Ovary (tissue), 7 donors: ENCODE measurements at regions not wholly inside any gene's neighbourhood (a gene's known extent, or its start where the extent isn't known, plus 50 kb on each side); places are given as distances from the start of the nearest gene placed in this dataset.

Experiments used
- DNase-seq, 5 donors: peaks; one replicate each; pipeline ENCODE4 v3.0.0-alpha.2; 2019 to 2020
- H3K27ac ChIP-seq, 2 donors: fragments of 200-600 bp; one replicate each; pipeline versions ENCODE4 v1.5.1 to v1.8.0; 2019 to 2022
- H3K27me3 ChIP-seq: fragments of 200-600 bp; one replicate; pipeline ENCODE4 v1.8.0; 2022
- H3K36me3 ChIP-seq: fragments of 200-600 bp; sonication (generic); one replicate; pipeline ENCODE4 v1.5.1; 2019
- H3K4me1 ChIP-seq: one replicate; pipeline ENCODE4 v1.8.1; 2013; ENCODE audit warnings: mild to moderate bottlenecking, moderate library complexity; ENCODE audit not compliant: insufficient read depth
- H3K4me3 ChIP-seq: fragments of 200-600 bp; sonication (generic); one replicate; pipeline ENCODE4 v1.5.1; 2017
- H3K9me3 ChIP-seq, 2 donors: fragments of 200-600 bp in 1 of 2; sonication (generic) in 1 of 2; one replicate each; pipeline versions ENCODE4 v1.5.1 to v1.8.1; 2013 to 2019; ENCODE audit warnings: mild to moderate bottlenecking in 1 of 2, moderate library complexity in 1 of 2
- EP300 ChIP-seq: sonication (generic); formaldehyde crosslinking; IDR thresholded peaks from one replicate; pipeline ENCODE4 v1.6.1; 2017; ENCODE audit warnings: antibody characterized with exemption
- POLR2A ChIP-seq: fragments of 450-650 bp; IDR thresholded peaks from one replicate; pipeline ENCODE4 v1.6.1; 2017; ENCODE audit warnings: antibody characterized with exemption, mild to moderate bottlenecking, moderate library complexity
- WGBS, 3 donors: extraction: QIAGEN DNeasy Blood & Tissue Kit in 1 of 3; methylation state at CpG; one replicate each; pipeline versions ENCODE4 v1.1.5 to v1.1.7; 2013 to 2017; 5-methylcytosine and 5-hydroxymethylcytosine counted together
- intact Hi-C, 4 donors: fragments of 100-400 bp; cut with DNase I; formaldehyde crosslinking; loops; one replicate each; pipeline versions ENCODE4 v1.11.0 to v1.15.1; 2022 to 2023
- TF ChIP-seq, protein P1 (sequence below), 3 donors: fragments of 450-650 bp in 2 of 3; fragments of 200-600 bp in 1 of 3; IDR thresholded peaks; one replicate each; pipeline versions ENCODE4 v1.5.1 to v1.8.0; 2016 to 2022; ENCODE audit warnings: antibody characterized with exemption in 3 of 3, mild to moderate bottlenecking in 1 of 3
- donor health status: DM: no; HTN: no; CAD: no; lungs with moderate emphysema.
- donor health status: DM: no; HTN: no; CAD: no.
- donor health status: Bipolar disorder and iron deficiency.
- donor health status: DM: no; HTN: no; CAD: no.
- donor health status: DM: yes; HTN: yes; CAD: no.

GRCh38 chr7:157076466-157076865, 62.3 kb upstream of the UBE3C start:
- Histone ChIP-seq H3K27me3 (no peaks in the 10 kb centered on the region), H3K27ac (no peak overlapping the region), H3K9me3 (peaks cover 0 to 4% of the 10 kb centered on the region in 2 donors), H3K4me1 (no peaks in the 10 kb centered on the region), H3K4me3 (no peak overlapping the region), H3K36me3 (no peaks in the 10 kb centered on the region)
- TF ChIP-seq, protein P1, sequence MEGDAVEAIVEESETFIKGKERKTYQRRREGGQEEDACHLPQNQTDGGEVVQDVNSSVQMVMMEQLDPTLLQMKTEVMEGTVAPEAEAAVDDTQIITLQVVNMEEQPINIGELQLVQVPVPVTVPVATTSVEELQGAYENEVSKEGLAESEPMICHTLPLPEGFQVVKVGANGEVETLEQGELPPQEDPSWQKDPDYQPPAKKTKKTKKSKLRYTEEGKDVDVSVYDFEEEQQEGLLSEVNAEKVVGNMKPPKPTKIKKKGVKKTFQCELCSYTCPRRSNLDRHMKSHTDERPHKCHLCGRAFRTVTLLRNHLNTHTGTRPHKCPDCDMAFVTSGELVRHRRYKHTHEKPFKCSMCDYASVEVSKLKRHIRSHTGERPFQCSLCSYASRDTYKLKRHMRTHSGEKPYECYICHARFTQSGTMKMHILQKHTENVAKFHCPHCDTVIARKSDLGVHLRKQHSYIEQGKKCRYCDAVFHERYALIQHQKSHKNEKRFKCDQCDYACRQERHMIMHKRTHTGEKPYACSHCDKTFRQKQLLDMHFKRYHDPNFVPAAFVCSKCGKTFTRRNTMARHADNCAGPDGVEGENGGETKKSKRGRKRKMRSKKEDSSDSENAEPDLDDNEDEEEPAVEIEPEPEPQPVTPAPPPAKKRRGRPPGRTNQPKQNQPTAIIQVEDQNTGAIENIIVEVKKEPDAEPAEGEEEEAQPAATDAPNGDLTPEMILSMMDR (IDR thresholded peaks at IDR 0.05): no peak
- TF ChIP-seq POLR2A: no peak
- no peak for TF ChIP-seq EP300
- 84 to 91% (median 86%) methylated on average over 6 of the region's 6 CpGs for WGBS, 3 donors
- intact Hi-C loops: no loop called here
- DNase-seq: no peak

- TF ChIP-seq POLR2A: no peak
- Histone ChIP-seq H3K27me3 (no peaks in the 10 kb centered on the region), H3K9me3 (peaks cover 0 to under 1% of the 10 kb centered on the region in 2 donors), H3K4me1 (no peaks in the 10 kb centered on the region), H3K4me3 (no peak overlapping the region), H3K36me3 (no peaks in the 10 kb centered on the region), H3K27ac (no peak overlapping the region)
- intact Hi-C loops: no loop called here
- WGBS, 3 donors: 68 to 71% (median 69%) methylated on average over 11 of the region's 11 CpGs
- no peak for DNase-seq
Measured at GRCh38 chr7:157077021-157077420, 61.7 kb upstream of the UBE3C start.

DNA sequence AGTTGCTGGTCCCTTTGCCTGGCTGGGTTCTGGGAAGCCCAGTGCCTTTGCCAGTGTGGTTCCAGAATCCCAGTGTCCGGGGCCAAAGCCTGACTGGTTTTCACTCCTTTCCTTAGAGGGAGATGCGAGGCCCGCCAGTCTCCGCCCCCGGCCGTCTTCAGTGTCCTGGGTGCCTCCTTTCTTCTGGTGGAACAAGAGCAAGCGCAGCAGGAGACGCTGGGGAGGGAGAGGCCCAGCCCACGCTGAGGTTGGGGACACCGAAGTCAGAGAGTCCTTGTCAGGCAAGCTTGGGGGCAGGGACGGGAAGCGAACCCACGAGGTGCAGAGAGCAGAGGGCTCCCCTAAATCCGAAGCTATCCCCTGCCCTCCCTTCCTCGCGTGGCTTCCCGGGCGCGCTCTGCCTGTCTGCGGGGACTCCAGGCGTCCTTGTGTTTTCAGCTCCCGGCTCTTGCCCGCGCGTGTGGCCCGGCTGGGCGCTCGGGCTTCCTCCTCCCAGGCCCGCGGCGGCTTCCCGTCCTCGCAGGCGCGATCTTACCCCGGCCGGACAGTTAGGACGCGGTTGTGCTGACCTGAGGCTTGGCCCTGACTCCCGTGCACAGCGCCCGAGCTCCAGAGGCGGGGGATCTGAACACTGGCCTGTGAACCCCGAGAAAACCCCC, 60.6 kb upstream of the UBE3C start:
- Histone ChIP-seq H3K36me3 (no peaks in the 10 kb centered on the region), H3K27me3 (no peaks in the 10 kb centered on the region), H3K27ac (no peak overlapping the region), H3K4me1 (no peaks in the 10 kb centered on the region), H3K9me3 (no peaks in the 10 kb centered on the region), H3K4me3 (no peak overlapping the region)
- no peak for TF ChIP-seq POLR2A
- TF ChIP-seq, protein P1 (IDR thresholded peaks at IDR 0.05): no peak
- TF ChIP-seq EP300: no peak
- WGBS, 3 donors: 4 to 8% (median 4%) methylated on average over 43 to 44 of the region's 44 CpGs
- no peak for DNase-seq
- intact Hi-C loops: no loop called here

DNA sequence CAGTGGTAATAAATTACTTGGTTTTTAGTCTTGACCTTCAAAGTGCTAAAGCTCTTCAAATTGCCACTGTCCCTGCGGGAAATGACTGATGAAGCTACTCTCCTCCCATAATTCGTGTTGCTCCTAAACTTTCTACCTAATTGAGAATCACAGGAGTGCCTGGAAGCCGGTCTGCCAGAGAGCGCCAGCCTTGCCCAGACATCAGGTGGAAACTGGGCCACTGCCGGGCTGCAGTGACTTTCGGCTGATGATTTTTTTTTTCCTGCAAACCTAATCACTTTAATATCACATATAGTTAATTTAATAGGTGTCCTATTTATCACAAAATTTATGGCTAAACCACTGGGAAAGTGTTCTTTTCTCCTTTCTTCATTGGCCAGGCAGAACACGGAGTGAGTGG, 59.6 kb upstream of the UBE3C start:
- Histone ChIP-seq H3K27me3 (no peaks in the 10 kb centered on the region), H3K4me1 (no peaks in the 10 kb centered on the region), H3K36me3 (no peaks in the 10 kb centered on the region), H3K4me3 (no peak overlapping the region), H3K9me3 (peaks cover 0 to 3% of the 10 kb centered on the region in 2 donors), H3K27ac (no peak overlapping the region)
- no peak for DNase-seq
- intact Hi-C loops: no loop called here
- TF ChIP-seq POLR2A (no peak), EP300 (no peak)
- TF ChIP-seq, protein P1 (IDR thresholded peaks at IDR 0.05): no peak
- 84 to 85% (median 85%) methylated on average over 7 of the region's 7 CpGs for whole genome bisulfite sequencing, 3 donors

GRCh38 chr7:157080111-157080730, 58.5 kb upstream of the UBE3C start:
- Histone ChIP-seq H3K4me3 (no peak overlapping the region), H3K9me3 (peaks cover 6% of the 10 kb centered on the region in 2 donors), H3K4me1 (no peaks in the 10 kb centered on the region), H3K27me3 (no peaks in the 10 kb centered on the region), H3K27ac (no peak overlapping the region), H3K36me3 (no peaks in the 10 kb centered on the region)
- whole genome bisulfite sequencing, 3 donors: 84 to 90% (median 87%) methylated on average over 10 of the region's 10 CpGs
- no peak for TF ChIP-seq POLR2A
- TF ChIP-seq, protein P1 (IDR thresholded peaks at IDR 0.05): no peak
- TF ChIP-seq EP300: no peak
- intact Hi-C loops: loop anchor here in 1 of 4 donors (10.0 kb wide), 1 partner anchor 495 kb away; no protein-coding TSS in a partner anchor
- DNase-seq: no peak
